GM23338 (cell line): ENCODE measurements at regions not wholly inside any gene's neighbourhood (a gene's known extent, or its start where the extent isn't known, plus 50 kb on each side); places are given as distances from the start of the nearest gene placed in this dataset.

Source experiments
- ATAC-seq: fragments of 200-7000 bp; cut with Tn5 transposase; 3 replicates; pipeline ENCODE4 v1.9.1; 2020
- DNase-seq: peaks from one replicate; pipeline ENCODE4 v3.0.0-alpha.2; 2015; ENCODE audit warnings: low spot score
- H2AFZ ChIP-seq: fragments of 200-600 bp; sonication (generic); 2 replicates; pipeline ENCODE4 v1.8.0; 2016; ENCODE audit warnings: antibody characterized with exemption, mild to moderate bottlenecking, moderate library complexity
- H3F3A ChIP-seq: fragments of 200-600 bp; sonication (generic); replicated peaks from 2 replicates; pipeline ENCODE4 v1.8.0; 2017; ENCODE audit warnings: antibody characterized with exemption, mixed run types, low read depth
- H3K27ac ChIP-seq: fragments of 200-600 bp; sonication (generic); 2 replicates; pipeline ENCODE4 v1.6.1; 2016; ENCODE audit warnings: low read depth
- H3K27me3 ChIP-seq: fragments of 200-600 bp; sonication (generic); 2 replicates; pipeline ENCODE4 v1.8.0; 2016; ENCODE audit warnings: mild to moderate bottlenecking, mixed run types, moderate library complexity; ENCODE audit not compliant: insufficient read depth
- H3K36me3 ChIP-seq: fragments of 200-600 bp; sonication (generic); 2 replicates; pipeline ENCODE4 v1.8.0; 2016; ENCODE audit warnings: mild to moderate bottlenecking; ENCODE audit not compliant: insufficient read depth
- H3K4me1 ChIP-seq: fragments of 200-600 bp; sonication (generic); 2 replicates; pipeline ENCODE4 v1.8.0; 2016; ENCODE audit warnings: mild to moderate bottlenecking, moderate library complexity; ENCODE audit not compliant: insufficient read depth
- H3K4me2 ChIP-seq: fragments of 200-600 bp; sonication (generic); 2 replicates; pipeline ENCODE4 v1.7.1; 2017; ENCODE audit warnings: mixed run types
- H3K4me3 ChIP-seq: fragments of 200-600 bp; sonication (generic); 2 replicates; pipeline ENCODE4 v1.6.1; 2016; ENCODE audit warnings: mixed run types
- H3K79me2 ChIP-seq: fragments of 200-600 bp; sonication (generic); replicated peaks from 2 replicates; pipeline ENCODE4 v1.8.0; 2017; ENCODE audit warnings: mild to moderate bottlenecking; ENCODE audit not compliant: insufficient read depth
- H3K9me2 ChIP-seq: fragments of 200-600 bp; sonication (generic); 2 replicates; pipeline ENCODE4 v1.8.0; 2017; ENCODE audit not compliant: insufficient read depth
- H4K20me1 ChIP-seq: fragments of 200-600 bp; sonication (generic); replicated peaks from 2 replicates; pipeline ENCODE4 v1.8.0; 2017; ENCODE audit warnings: mild to moderate bottlenecking; ENCODE audit not compliant: insufficient read depth
- H3K27ac Mint-ChIP-seq: 2 replicates; pipeline ENCODE4 v1.8.0; 2020; ENCODE audit warnings: inconsistent platforms, mild to moderate bottlenecking, moderate library complexity, mixed read lengths
- H3K27me3 Mint-ChIP-seq: 3 replicates; pipeline ENCODE4 v1.8.0; 2022; ENCODE audit warnings: low read depth, mild to moderate bottlenecking, moderate library complexity, mixed read lengths, inconsistent platforms; ENCODE audit not compliant: insufficient read depth, poor library complexity
- H3K36me3 Mint-ChIP-seq: 3 replicates; pipeline ENCODE4 v1.8.0; 2021; ENCODE audit warnings: low read depth, mild to moderate bottlenecking, inconsistent platforms, moderate library complexity, mixed read lengths
- H3K4me1 Mint-ChIP-seq: 3 replicates; pipeline ENCODE4 v1.8.0; 2020; ENCODE audit warnings: mild to moderate bottlenecking, inconsistent platforms, mixed read lengths
- H3K4me3 Mint-ChIP-seq: 3 replicates; pipeline ENCODE4 v1.8.0; 2021; ENCODE audit warnings: moderate library complexity, mild to moderate bottlenecking, inconsistent platforms, mixed read lengths
- H3K9me3 Mint-ChIP-seq: 3 replicates; pipeline ENCODE4 v1.8.0; 2020; ENCODE audit warnings: moderate library complexity, mild to moderate bottlenecking, inconsistent platforms, mixed read lengths
- CREB1 ChIP-seq: fragments of 250-450 bp; sonication (Bioruptor Pico); IDR thresholded peaks from 2 replicates; pipeline ENCODE4 v1.5.0; 2020; ENCODE audit warnings: low read depth, mild to moderate bottlenecking, moderate library complexity
- EZH2 ChIP-seq: fragments of 200-600 bp; sonication (generic); IDR thresholded peaks from one replicate; pipeline ENCODE4 v1.8.0; 2017; ENCODE audit warnings: antibody characterized with exemption, mild to moderate bottlenecking, low read depth; ENCODE audit not compliant: unreplicated experiment
- EZH2phosphoT487 ChIP-seq: fragments of 200-600 bp; sonication (generic); IDR thresholded peaks from one replicate; pipeline ENCODE4 v1.8.1; 2018; ENCODE audit warnings: antibody characterized with exemption; ENCODE audit not compliant: unreplicated experiment
- JUNB ChIP-seq: IDR thresholded peaks from one replicate; pipeline ENCODE4 v1.6.1; 2016; ENCODE audit warnings: antibody characterized with exemption; ENCODE audit not compliant: unreplicated experiment
- NANOG ChIP-seq: IDR thresholded peaks from 2 replicates; pipeline ENCODE4 v1.6.1; 2016; ENCODE audit warnings: antibody characterized with exemption, borderline replicate concordance
- POLR2AphosphoS5 ChIP-seq: IDR thresholded peaks from 2 replicates; pipeline ENCODE4 v1.6.1; 2016; ENCODE audit warnings: antibody characterized with exemption, low read depth
- STAT1 ChIP-seq: IDR thresholded peaks from one replicate; pipeline ENCODE4 v1.6.1; 2016; ENCODE audit warnings: antibody characterized with exemption; ENCODE audit not compliant: unreplicated experiment
- ZNF114 ChIP-seq: fragments of 250-450 bp; sonication (Bioruptor Pico); IDR thresholded peaks from 2 replicates; pipeline ENCODE4 v1.5.0; 2020; ENCODE audit warnings: mild to moderate bottlenecking, moderate library complexity
- ZNF331 ChIP-seq: fragments of 250-450 bp; sonication (Bioruptor Pico); IDR thresholded peaks from 2 replicates; pipeline ENCODE4 v1.5.0; 2020; ENCODE audit warnings: low read depth, mild to moderate bottlenecking, moderate library complexity
- TF ChIP-seq, protein P1 (sequence below), 2 experiments: fragments of 200-600 bp in 1 of 2; sonication (generic) in 1 of 2; conservative IDR thresholded peaks; 2 replicates each; pipeline versions ENCODE4 v1.5.1 to v1.6.1; 2016 to 2017; ENCODE audit warnings: antibody characterized with exemption in 2 of 2, low read depth in 2 of 2, mild to moderate bottlenecking in 2 of 2, moderate library complexity in 1 of 2
- TF ChIP-seq, protein P2 (sequence below): IDR thresholded peaks from one replicate; pipeline ENCODE4 v1.6.1; 2018; ENCODE audit warnings: antibody characterized with exemption; ENCODE audit not compliant: unreplicated experiment
- TF ChIP-seq, protein P3 (sequence below): IDR thresholded peaks from 2 replicates; pipeline ENCODE4 v1.6.1; 2016; ENCODE audit warnings: antibody characterized with exemption
- TF ChIP-seq, protein P4 (sequence below): fragments of 250-450 bp; sonication (Bioruptor Pico); IDR thresholded peaks from 2 replicates; pipeline ENCODE4 v1.5.0; 2020; ENCODE audit warnings: mild to moderate bottlenecking, moderate library complexity

DNA sequence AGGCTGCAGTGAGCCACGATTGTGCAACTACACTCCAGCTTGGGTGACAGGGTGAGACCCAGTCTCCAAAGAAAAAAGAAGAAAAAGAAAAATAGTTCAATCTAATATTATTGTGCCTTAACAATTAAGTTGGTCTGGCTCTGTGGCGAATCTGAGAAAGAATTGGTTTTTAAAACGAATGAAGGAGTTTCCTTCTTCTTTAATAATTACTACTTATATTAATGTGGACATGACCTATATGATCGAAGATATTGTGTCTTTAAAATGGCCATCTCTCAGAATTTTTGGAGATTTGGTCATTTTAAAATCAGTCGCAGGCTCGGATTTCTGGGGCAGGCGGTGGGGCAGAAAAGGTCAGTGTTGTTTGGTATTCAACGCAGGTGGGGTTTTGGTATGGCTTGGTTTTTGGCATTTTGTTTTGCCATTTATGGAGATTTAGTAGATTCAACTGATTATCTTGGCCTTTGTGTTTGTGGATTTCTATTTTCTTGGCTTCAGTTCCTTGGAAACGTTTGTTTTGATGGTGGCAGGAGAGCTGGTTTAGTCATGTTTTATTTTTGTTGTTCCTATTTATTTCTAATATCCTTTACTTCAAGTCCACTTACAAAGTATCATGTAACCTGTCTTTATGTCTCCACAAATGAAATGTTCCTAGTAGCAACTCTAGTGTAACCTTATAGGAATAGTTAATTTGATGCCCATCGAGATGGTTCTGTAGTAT is 178.8 kb upstream of the MKLN1 start:
- Histone ChIP-seq H3K4me2 (no peak overlapping the region), H3K4me3 (no peak overlapping the region), H2AFZ (no peak overlapping the region), H3K27ac (no peak overlapping the region), H4K20me1 (no peaks in the 10 kb centered on the region), H3K36me3 (no peaks in the 10 kb centered on the region), H3K4me1 (no peaks in the 10 kb centered on the region), H3K79me2 (no peaks in the 10 kb centered on the region), H3K9me2 (peaks cover 2% of the 10 kb centered on the region; the same call in 1 of the 2 replicates), H3F3A (no peaks in the 10 kb centered on the region), H3K27me3 (no peaks in the 10 kb centered on the region)
- ATAC-seq = no peak
- no peak for TF ChIP-seq POLR2AphosphoS5
- TF ChIP-seq, protein P1, sequence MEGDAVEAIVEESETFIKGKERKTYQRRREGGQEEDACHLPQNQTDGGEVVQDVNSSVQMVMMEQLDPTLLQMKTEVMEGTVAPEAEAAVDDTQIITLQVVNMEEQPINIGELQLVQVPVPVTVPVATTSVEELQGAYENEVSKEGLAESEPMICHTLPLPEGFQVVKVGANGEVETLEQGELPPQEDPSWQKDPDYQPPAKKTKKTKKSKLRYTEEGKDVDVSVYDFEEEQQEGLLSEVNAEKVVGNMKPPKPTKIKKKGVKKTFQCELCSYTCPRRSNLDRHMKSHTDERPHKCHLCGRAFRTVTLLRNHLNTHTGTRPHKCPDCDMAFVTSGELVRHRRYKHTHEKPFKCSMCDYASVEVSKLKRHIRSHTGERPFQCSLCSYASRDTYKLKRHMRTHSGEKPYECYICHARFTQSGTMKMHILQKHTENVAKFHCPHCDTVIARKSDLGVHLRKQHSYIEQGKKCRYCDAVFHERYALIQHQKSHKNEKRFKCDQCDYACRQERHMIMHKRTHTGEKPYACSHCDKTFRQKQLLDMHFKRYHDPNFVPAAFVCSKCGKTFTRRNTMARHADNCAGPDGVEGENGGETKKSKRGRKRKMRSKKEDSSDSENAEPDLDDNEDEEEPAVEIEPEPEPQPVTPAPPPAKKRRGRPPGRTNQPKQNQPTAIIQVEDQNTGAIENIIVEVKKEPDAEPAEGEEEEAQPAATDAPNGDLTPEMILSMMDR (conservative IDR thresholded peaks at IDR 0.05; ENCODE audit: low read depth in 2 of 2) = no peak
- no peak for TF ChIP-seq CREB1 (CRISPR knock-in tag)
- TF ChIP-seq EZH2 = no peak
- TF ChIP-seq EZH2phosphoT487 = no peak
- TF ChIP-seq ZNF114 = no peak
- TF ChIP-seq, protein P2, sequence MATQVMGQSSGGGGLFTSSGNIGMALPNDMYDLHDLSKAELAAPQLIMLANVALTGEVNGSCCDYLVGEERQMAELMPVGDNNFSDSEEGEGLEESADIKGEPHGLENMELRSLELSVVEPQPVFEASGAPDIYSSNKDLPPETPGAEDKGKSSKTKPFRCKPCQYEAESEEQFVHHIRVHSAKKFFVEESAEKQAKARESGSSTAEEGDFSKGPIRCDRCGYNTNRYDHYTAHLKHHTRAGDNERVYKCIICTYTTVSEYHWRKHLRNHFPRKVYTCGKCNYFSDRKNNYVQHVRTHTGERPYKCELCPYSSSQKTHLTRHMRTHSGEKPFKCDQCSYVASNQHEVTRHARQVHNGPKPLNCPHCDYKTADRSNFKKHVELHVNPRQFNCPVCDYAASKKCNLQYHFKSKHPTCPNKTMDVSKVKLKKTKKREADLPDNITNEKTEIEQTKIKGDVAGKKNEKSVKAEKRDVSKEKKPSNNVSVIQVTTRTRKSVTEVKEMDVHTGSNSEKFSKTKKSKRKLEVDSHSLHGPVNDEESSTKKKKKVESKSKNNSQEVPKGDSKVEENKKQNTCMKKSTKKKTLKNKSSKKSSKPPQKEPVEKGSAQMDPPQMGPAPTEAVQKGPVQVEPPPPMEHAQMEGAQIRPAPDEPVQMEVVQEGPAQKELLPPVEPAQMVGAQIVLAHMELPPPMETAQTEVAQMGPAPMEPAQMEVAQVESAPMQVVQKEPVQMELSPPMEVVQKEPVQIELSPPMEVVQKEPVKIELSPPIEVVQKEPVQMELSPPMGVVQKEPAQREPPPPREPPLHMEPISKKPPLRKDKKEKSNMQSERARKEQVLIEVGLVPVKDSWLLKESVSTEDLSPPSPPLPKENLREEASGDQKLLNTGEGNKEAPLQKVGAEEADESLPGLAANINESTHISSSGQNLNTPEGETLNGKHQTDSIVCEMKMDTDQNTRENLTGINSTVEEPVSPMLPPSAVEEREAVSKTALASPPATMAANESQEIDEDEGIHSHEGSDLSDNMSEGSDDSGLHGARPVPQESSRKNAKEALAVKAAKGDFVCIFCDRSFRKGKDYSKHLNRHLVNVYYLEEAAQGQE = no peak
- no peak for TF ChIP-seq NANOG
- TF ChIP-seq, protein P3, sequence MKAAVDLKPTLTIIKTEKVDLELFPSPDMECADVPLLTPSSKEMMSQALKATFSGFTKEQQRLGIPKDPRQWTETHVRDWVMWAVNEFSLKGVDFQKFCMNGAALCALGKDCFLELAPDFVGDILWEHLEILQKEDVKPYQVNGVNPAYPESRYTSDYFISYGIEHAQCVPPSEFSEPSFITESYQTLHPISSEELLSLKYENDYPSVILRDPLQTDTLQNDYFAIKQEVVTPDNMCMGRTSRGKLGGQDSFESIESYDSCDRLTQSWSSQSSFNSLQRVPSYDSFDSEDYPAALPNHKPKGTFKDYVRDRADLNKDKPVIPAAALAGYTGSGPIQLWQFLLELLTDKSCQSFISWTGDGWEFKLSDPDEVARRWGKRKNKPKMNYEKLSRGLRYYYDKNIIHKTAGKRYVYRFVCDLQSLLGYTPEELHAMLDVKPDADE = no peak
- no peak for TF ChIP-seq ZNF331 (CRISPR knock-in tag)
- TF ChIP-seq JUNB = no peak
- no peak for TF ChIP-seq STAT1
- TF ChIP-seq, protein P4, sequence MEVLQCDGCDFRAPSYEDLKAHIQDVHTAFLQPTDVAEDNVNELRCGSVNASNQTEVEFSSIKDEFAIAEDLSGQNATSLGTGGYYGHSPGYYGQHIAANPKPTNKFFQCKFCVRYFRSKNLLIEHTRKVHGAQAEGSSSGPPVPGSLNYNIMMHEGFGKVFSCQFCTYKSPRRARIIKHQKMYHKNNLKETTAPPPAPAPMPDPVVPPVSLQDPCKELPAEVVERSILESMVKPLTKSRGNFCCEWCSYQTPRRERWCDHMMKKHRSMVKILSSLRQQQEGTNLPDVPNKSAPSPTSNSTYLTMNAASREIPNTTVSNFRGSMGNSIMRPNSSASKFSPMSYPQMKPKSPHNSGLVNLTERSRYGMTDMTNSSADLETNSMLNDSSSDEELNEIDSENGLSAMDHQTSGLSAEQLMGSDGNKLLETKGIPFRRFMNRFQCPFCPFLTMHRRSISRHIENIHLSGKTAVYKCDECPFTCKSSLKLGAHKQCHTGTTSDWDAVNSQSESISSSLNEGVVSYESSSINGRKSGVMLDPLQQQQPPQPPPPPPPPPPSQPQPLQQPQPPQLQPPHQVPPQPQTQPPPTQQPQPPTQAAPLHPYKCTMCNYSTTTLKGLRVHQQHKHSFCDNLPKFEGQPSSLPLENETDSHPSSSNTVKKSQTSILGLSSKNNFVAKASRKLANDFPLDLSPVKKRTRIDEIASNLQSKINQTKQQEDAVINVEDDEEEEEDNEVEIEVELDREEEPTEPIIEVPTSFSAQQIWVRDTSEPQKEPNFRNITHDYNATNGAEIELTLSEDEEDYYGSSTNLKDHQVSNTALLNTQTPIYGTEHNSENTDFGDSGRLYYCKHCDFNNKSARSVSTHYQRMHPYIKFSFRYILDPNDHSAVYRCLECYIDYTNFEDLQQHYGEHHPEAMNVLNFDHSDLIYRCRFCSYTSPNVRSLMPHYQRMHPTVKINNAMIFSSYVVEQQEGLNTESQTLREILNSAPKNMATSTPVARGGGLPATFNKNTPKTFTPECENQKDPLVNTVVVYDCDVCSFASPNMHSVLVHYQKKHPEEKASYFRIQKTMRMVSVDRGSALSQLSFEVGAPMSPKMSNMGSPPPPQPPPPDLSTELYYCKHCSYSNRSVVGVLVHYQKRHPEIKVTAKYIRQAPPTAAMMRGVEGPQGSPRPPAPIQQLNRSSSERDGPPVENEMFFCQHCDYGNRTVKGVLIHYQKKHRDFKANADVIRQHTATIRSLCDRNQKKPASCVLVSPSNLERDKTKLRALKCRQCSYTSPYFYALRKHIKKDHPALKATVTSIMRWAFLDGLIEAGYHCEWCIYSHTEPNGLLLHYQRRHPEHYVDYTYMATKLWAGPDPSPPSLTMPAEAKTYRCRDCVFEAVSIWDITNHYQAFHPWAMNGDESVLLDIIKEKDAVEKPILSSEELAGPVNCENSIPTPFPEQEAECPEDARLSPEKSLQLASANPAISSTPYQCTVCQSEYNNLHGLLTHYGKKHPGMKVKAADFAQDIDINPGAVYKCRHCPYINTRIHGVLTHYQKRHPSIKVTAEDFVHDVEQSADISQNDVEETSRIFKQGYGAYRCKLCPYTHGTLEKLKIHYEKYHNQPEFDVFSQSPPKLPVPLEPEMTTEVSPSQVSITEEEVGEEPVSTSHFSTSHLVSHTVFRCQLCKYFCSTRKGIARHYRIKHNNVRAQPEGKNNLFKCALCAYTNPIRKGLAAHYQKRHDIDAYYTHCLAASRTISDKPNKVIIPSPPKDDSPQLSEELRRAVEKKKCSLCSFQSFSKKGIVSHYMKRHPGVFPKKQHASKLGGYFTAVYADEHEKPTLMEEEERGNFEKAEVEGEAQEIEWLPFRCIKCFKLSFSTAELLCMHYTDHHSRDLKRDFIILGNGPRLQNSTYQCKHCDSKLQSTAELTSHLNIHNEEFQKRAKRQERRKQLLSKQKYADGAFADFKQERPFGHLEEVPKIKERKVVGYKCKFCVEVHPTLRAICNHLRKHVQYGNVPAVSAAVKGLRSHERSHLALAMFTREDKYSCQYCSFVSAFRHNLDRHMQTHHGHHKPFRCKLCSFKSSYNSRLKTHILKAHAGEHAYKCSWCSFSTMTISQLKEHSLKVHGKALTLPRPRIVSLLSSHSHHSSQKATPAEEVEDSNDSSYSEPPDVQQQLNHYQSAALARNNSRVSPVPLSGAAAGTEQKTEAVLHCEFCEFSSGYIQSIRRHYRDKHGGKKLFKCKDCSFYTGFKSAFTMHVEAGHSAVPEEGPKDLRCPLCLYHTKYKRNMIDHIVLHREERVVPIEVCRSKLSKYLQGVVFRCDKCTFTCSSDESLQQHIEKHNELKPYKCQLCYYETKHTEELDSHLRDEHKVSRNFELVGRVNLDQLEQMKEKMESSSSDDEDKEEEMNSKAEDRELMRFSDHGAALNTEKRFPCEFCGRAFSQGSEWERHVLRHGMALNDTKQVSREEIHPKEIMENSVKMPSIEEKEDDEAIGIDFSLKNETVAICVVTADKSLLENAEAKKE (CRISPR knock-in tag) = no peak
- Mint-ChIP-seq H3K9me3 (no peaks in the 10 kb centered on the region), H3K4me3 (no peak overlapping the region), H3K27ac (no peak overlapping the region), H3K27me3 (no peaks in the 10 kb centered on the region), H3K4me1 (no peaks in the 10 kb centered on the region; the same call in 2 of the 3 replicates), H3K36me3 (0 out of 3 replicates have a peak, but pooled peaks cover 1% of the 10 kb centered on the region)
- no peak for DNase-seq
